ENCODE measurements at regions not wholly inside any gene's neighbourhood (a gene's known extent, or its start where the extent isn't known, plus 50 kb on each side); places are given as distances from the start of the nearest gene placed in this dataset.

DNA sequence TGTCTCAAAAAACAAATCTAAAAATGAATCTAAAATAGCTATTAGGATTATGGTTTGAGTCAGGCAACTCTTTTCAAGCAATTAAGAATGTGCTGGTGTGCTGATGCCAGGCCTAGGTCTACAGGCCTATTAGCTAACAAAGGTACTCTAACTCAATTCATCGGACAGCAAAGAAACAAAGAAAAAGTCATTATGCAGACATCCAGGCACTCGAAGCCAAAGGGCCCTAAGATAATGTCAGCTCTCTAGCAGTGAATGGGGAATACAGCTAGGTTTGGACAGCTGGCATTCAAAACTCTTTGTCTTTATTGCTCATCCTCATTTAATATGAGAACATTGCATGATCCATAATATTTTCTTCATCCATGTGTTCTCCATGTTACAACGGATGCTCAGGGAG, 108.5 kb downstream of the TMEM114 start:
- intact Hi-C loops (cut with DNase I): no loop called here
- no peak for DNase-seq (ENCODE audit: low spot score)
- Histone ChIP-seq H3K27ac (no peak overlapping the region), H3K27me3 (replicated peaks; ENCODE audit: insufficient read depth) (no peaks in the 10 kb centered on the region), H3K36me3 (no peaks in the 10 kb centered on the region), H3K4me3 (no peak overlapping the region), H3K4me1 (replicated peaks) (no peaks in the 10 kb centered on the region), H3K9me3 (no peaks in the 10 kb centered on the region)
- WGBS: 59% methylated on average over 3 of the region's 3 CpGs
- TF ChIP-seq POLR2AphosphoS5 (IDR thresholded peaks at IDR 0.05) (no peak), POLR2A (IDR thresholded peaks at IDR 0.05) (no peak)
- TF ChIP-seq, protein P1, sequence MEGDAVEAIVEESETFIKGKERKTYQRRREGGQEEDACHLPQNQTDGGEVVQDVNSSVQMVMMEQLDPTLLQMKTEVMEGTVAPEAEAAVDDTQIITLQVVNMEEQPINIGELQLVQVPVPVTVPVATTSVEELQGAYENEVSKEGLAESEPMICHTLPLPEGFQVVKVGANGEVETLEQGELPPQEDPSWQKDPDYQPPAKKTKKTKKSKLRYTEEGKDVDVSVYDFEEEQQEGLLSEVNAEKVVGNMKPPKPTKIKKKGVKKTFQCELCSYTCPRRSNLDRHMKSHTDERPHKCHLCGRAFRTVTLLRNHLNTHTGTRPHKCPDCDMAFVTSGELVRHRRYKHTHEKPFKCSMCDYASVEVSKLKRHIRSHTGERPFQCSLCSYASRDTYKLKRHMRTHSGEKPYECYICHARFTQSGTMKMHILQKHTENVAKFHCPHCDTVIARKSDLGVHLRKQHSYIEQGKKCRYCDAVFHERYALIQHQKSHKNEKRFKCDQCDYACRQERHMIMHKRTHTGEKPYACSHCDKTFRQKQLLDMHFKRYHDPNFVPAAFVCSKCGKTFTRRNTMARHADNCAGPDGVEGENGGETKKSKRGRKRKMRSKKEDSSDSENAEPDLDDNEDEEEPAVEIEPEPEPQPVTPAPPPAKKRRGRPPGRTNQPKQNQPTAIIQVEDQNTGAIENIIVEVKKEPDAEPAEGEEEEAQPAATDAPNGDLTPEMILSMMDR (IDR thresholded peaks at IDR 0.05): no peak

DNA sequence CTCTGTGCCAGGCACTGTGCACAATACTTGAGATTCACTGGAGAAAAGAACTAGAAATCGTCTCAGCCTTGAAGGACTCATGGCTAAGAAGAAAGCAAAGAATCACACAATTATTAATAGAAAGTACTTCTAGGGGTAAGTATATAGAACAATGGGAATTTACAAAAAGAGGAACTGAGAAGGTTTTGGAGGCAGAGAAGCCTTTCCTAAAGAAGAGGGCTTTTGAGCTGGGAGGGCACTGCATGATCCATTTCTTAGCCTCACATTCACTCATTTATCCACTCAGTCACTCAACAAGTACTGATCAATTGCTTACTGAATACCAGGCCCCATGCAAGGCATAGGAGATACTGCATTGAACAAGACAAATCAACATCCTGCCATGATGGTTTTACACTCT, 113.5 kb downstream of the TMEM114 start:
- H3K27me3 ChIP-seq (replicated peaks; ENCODE audit: insufficient read depth): no peaks in the 10 kb centered on the region
- no peak for DNase-seq (ENCODE audit: low spot score)
- no peaks in the 10 kb centered on the region for H3K36me3 ChIP-seq
- no peaks in the 10 kb centered on the region for H3K4me1 ChIP-seq (replicated peaks)
- no peak overlapping the region for H3K27ac ChIP-seq
- H3K4me3 ChIP-seq: no peak overlapping the region
- intact Hi-C loops (cut with DNase I): no loop called here
- no peaks in the 10 kb centered on the region for H3K9me3 ChIP-seq
- 91% methylated on average over 1 of the region's 1 CpG for WGBS
- TF ChIP-seq POLR2AphosphoS5 (IDR thresholded peaks at IDR 0.05) (no peak), POLR2A (IDR thresholded peaks at IDR 0.05) (no peak)
- TF ChIP-seq, protein P1 (IDR thresholded peaks at IDR 0.05): no peak

DNA sequence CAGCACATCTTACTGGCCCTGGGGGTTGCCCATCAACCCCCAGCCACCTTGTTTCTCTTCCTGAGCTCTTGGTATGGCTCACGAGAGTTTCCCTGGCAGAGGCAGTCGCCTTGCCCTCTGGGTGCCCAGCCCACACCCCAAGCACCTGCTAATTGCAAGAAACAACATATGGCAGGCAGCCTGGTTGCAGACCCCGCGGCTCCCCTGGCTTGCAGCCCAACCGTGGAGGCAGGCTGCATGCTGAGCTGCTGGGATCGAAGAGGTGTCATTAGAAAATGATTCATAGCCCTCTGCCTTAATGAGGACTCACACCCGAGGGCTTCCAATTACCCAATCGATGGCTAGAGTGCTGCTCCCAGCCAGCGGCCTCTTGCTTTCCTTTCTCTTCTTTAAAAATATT, 115.7 kb downstream of the TMEM114 start:
- intact Hi-C loops (cut with DNase I): no loop called here
- Histone ChIP-seq H3K9me3 (no peaks in the 10 kb centered on the region), H3K27ac (no peak overlapping the region), H3K36me3 (no peaks in the 10 kb centered on the region), H3K4me1 (replicated peaks) (no peaks in the 10 kb centered on the region), H3K27me3 (replicated peaks; ENCODE audit: insufficient read depth) (no peaks in the 10 kb centered on the region), H3K4me3 (no peak overlapping the region)
- 27% methylated on average over 9 of the region's 9 CpGs for WGBS
- DNase-seq (ENCODE audit: low spot score): no peak
- TF ChIP-seq, protein P1 (IDR thresholded peaks at IDR 0.05): no peak
- TF ChIP-seq POLR2AphosphoS5 (IDR thresholded peaks at IDR 0.05) (no peak), POLR2A (IDR thresholded peaks at IDR 0.05) (no peak)

DNA sequence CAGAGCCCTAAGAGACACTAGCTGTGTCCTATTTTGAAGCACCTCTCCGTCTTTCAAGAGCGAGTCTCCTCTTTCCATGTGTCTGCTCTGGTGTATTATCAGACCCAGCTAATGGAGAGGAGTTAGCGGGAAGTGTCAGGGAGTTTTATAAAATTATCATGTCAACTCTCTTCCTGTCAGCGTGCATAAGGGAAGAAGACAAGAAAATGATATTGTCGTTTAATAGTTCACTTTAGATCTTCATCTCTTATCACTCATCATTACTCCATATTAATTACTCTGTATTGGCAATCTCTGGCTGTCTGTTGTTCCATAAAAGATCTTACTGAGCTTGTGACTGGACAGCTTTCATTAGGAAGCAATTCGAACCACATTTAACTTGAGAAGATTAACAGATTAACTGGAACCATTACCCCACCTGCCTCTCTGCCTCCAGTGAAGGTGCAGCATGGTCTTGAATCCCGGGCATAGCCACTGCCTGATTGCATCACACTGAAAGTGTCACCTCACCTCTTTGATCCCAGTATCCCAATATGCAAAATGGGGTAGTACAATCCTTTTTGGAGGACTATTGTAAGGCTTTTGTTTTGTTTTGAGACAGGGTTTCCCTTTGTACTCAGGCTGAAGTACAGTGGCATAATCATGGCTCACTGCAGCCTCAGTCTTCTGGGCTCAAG, 121.1 kb downstream of the TMEM114 start:
- TF ChIP-seq POLR2AphosphoS5 (IDR thresholded peaks at IDR 0.05) (no peak), POLR2A (IDR thresholded peaks at IDR 0.05) (no peak)
- TF ChIP-seq, protein P1 (IDR thresholded peaks at IDR 0.05): no peak
- DNase-seq (ENCODE audit: low spot score): no peak
- no peak overlapping the region for H3K27ac ChIP-seq
- no peaks in the 10 kb centered on the region for H3K27me3 ChIP-seq (replicated peaks; ENCODE audit: insufficient read depth)
- H3K4me3 ChIP-seq: no peak overlapping the region
- intact Hi-C loops (cut with DNase I): no loop called here
- H3K36me3 ChIP-seq: no peaks in the 10 kb centered on the region
- no peaks in the 10 kb centered on the region for H3K9me3 ChIP-seq
- no peaks in the 10 kb centered on the region for H3K4me1 ChIP-seq (replicated peaks)
- whole genome bisulfite sequencing: 77% methylated on average over 7 of the region's 7 CpGs

DNA sequence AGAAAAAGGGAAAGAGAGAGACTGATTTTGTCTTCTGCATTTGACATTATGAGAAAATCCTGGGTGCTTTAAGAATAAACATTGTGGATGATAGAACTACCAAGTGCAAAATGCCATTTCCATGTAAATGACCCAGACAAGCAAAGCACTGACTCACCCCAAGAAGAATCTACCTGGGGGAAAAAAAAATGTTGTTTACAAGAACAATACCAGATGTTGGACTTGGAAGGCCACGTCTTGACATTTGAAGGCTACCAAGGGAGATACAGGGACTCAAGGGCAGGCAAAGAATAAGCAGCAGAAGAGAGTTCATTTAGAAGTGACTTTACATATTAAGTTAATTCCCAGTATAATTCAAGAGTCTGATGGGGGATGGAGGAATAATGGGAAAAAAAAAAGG, 125.3 kb downstream of the TMEM114 start:
- no peak overlapping the region for H3K4me3 ChIP-seq
- 74% methylated on average over 1 of the region's 1 CpG for WGBS
- no peaks in the 10 kb centered on the region for H3K27me3 ChIP-seq (replicated peaks; ENCODE audit: insufficient read depth)
- TF ChIP-seq POLR2AphosphoS5 (IDR thresholded peaks at IDR 0.05) (no peak), POLR2A (IDR thresholded peaks at IDR 0.05) (no peak)
- TF ChIP-seq, protein P1 (IDR thresholded peaks at IDR 0.05): no peak
- no peak for DNase-seq (ENCODE audit: low spot score)
- H3K36me3 ChIP-seq: no peaks in the 10 kb centered on the region
- intact Hi-C loops (cut with DNase I): no loop called here
- no peaks in the 10 kb centered on the region for H3K9me3 ChIP-seq
- no peak overlapping the region for H3K27ac ChIP-seq
- H3K4me1 ChIP-seq (replicated peaks): no peaks in the 10 kb centered on the region
